Stimulated activated CD4-positive, alpha-beta T cell treated with anti-CD3 and anti-CD28 coated beads, Interleukin-1b, Interleukin-23, amount 100 ng/mL, for 48 hours (primary cell): ENCODE measurements at regions not wholly inside any gene's neighbourhood (a gene's known extent, or its start where the extent isn't known, plus 50 kb on each side); places are given as distances from the start of the nearest gene placed in this dataset.
"Not testable (repeated sequence)": the region's sequence is repeated elsewhere in the genome, so short reads cannot be mapped to it uniquely, and the experiment has no call there.

Source experiments
- DNase-seq: peaks from one replicate; pipeline ENCODE4 v3.0.0-alpha.2; 2020

GRCh38 chr10:65614956-65615565 is 1310.8 kb upstream of the LRRTM3 start:
- DNase-seq, result no peak

DNA sequence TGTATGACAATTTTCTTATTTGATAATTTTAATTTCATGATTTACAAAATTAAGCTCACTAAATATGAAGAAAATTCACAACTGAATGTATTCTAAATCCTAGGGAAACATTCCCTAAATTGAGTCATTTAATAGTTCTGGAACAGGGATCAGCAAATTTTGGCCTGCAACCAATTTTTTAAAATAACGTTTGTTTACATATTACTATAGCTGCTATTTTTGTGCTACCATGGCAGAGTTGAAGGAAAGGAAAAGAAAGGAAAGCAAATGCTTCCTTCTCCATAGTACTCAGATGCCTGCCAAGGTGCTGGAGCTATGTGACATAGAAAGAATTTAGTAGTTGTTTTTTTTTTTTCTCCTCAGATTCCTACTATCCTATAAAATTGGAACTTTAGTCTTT is 1307.7 kb upstream of the LRRTM3 start:
- no peak for DNase-seq

- DNase-seq, result no peak
Observed at GRCh38 chr10:65620404-65621048, 1305.3 kb upstream of the LRRTM3 start.

DNA sequence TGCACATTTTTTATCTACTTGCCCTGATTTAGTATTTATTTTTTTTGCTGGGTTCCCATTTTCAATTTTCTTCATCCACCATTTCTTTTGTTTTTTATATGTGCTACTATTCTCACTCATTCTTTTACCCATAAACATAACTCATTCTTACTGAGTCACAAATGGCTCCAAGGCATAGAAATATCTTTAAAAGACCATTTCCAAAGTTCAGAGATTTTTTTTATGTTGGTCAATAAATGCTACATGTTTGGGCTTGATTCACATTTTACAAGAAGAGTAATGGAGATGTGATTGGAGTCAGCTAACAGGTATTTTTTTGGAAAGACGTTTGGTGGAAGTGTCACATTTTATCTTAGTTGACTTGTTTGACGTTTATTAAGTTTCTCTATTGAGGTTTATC is 1303.2 kb upstream of the LRRTM3 start:
- DNase-seq, result no peak

- no peak for DNase-seq
Observed at GRCh38 chr10:65628493-65629139, 1297.2 kb upstream of the LRRTM3 start.

- DNase-seq, result no peak
Observed at GRCh38 chr10:65660006-65660405, 1265.8 kb upstream of the LRRTM3 start.

DNA sequence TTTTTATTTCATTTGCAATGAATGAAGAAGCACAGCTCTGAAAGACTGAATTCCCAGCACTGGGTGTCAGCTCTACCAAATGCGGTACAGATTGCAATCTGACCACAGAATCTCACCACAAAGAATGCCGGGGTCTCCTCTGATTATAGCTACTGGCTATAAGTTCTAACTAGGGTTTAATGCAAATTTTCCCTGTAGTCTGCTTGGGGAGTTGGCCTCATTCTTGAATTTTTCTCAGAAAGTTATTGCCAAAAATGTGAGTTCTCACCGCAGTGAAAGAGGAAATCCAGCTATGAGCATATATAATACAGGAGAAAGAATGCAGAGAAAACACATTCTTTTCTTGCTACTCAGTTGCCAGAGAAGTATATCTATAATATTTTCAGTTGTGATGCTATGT is 1255.7 kb upstream of the LRRTM3 start:
- DNase-seq, result no peak

DNA sequence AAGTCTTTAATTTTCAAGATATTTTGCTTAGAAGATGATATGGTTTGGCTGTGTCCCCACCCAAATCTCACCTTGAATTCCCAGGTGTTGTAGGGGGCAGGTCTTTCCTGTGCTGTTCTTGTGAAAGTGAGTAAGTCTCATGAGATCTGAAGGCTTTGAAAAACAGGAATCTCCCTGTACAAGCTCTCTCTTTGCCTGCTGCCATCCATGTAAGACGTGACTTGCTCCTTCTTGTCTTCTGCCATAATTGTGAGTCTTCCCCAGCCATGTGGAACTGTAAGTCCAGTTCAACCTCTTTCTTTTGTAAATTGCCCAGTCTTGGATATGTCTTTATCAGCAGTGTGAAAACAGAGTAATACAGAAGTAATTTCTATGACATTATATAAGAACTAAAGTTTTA is 1255.2 kb upstream of the LRRTM3 start:
- not testable (repeated sequence) for DNase-seq

DNA sequence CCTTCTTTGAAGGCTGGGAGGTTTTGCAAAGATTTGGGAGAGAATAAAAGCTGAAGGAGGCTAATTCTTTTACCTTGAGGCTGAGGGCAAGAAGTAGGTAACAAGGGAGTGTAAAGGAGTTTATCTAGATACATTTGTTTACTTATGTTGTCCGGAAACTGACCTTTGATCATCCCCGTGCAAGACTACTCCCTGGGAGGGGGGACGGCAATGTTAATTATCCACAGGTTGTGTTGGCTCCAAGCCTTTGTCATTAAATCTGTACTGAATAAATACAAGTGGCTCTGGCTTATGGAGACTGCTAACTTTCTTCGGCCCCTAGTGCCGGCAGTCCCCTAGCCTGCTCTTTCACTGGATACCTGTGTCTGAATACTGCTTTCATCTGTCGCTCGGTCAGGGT is 1250.6 kb upstream of the LRRTM3 start:
- no peak for DNase-seq

DNA sequence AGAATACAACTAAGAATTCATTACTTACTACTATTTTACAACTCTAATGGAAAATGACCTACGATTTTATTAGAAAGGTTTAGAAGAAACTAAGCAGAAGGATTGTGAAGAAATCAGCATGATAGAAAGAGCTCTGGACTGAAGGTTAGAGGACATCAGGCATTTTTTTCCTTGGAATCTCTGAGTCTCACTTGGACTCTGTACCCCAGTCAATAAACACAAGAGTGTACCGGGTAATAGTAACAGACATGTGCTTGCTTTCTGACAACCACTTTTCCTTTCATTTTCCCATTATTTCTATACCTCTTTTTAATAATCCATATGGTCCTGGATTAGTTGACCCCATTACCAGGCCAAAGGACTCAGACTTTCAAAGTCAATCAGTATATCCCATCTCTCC is 1240.9 kb upstream of the LRRTM3 start:
- DNase-seq, result no peak

DNA sequence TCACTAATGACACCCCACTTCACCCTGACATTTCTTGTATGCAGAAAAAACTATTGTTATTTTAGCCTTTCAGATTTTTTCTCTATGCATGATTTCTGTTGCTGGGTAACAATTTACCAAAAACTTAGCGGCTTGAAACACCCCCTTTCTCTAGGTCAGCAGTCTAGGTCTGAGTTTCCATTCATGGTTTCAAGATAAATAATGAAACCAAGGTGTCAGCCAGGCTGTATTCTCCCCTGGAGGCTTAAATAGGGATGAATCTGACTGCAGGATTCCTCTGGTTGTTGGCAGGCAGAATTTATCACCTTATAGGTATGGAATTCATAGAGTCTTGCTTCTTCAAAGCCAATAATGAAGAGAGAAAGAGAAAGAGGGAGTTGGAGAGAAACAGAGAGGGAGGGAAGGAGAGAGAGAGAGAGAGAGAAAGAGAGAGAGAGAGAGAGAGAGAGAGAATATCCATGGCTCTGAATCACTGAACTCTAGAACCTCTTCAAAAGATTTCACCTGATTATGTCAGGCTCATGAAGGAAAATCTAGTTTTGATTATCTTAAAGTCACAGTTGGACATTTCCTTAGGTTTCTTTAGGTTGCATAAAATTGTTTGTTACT is 1224.6 kb upstream of the LRRTM3 start:
- DNase-seq, result no peak

DNA sequence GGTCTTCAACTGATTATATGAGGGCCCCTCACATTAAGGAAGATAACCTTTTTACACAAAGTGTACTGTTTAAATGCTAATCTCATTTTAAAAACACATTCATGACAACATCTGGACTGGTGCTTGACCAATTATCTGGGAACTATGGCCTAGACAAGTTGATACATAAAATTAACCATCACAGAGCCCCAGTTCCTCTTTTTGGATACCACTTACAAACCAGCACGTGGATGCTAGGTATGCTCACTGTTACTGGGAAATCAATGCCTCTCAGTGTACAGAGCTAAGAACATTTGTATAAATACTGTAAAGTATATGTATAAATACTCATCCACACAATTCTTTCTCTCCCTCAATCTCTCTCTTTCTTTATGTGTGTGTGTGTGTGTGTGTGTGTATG is 1217.8 kb upstream of the LRRTM3 start:
- DNase-seq, result no peak

DNA sequence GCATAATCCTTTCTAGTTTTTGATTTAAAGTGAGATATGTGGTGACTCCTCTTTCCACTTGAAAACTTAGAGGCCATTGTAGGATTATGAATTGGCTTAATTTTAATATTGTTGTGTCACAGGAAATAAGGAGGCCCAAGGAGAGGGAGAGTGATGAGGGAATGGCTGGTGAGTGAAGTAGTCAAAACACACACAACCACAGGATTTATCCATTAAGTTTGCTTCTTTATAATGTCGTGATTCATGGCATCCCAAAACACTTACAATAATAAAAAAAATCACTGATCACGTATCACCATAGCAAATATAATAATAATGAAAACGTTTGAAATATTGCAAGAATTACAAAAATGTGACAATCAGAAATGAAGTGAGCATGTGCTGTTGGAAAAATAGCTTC is 1215.5 kb upstream of the LRRTM3 start:
- no peak for DNase-seq

- DNase-seq, result no peak
Observed at GRCh38 chr10:65719790-65720189, 1206.0 kb upstream of the LRRTM3 start.

DNA sequence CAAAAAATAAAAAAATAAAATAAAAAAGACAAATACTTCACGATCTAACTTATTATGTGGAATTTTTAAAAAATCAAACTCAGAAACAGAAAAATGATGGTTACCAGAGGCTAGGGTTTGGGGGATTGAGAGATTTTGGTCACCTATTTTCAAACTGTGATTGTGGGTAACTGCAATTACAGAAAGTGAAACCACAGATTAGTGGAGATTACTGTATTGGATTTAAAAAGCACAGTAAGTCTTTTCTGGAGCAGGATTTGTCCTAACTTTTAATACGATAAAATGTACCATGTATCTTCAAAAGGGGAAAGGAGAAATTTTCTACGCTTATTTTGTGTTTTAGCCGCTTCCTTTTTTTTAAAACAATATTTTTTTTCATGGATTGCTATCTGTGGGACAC is 1204.9 kb upstream of the LRRTM3 start:
- DNase-seq, result no peak

DNA sequence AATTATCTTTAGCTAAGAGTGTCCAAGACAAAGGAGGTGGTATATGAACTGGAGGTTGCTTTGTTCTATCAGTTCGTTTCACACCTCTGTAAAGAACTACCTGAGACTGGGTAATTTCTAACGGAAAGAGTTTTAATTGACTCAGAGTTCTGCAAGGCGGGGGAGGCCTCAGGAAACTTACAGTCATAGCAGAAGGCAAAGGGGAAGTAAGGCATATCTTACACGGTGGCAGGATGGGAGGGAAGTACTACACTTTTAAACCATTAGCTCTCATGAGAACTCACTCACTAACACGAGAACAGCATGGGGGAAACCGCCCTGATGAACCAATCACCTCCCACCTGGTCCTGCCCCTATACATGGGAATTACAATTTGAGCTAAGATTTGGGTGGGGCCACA is 1202.3 kb upstream of the LRRTM3 start:
- no peak for DNase-seq

DNA sequence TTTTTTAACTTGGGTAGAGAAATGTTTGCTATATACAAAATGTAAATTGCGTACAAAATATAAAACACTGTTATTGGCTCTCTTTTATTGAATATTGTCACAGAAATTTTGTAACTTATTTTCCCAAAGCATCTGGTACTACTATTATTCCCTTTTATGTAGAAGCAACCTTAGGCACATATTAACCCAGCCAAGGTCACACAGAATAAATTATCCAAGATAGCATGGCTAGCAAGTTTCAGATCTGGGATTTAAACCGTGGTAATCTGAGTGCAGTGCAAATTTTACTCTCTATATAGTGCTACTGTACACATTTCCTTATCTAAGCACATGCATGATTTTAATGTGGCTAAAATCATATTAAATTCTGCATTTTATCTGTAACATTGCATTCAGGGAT is 1190.5 kb upstream of the LRRTM3 start:
- DNase-seq, result no peak

DNA sequence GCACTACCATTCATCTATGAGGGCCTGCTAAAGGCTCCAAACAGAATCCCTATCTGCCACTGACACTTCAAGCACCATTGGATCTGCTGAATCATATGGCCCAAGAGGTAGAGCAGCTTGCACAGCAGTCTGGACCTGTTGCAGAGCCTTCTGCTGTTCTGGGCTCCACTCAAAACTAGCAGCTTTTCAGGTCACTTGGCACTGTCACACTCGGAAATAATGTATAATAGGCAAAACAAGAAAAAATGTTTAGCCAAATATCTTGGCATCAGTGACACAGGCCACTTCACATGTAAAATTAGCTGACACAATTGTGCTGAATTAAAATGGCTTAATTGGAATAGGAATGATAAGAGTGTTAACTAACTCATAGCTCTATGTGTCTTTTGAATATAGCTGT is 1182.9 kb upstream of the LRRTM3 start:
- no peak for DNase-seq

DNA sequence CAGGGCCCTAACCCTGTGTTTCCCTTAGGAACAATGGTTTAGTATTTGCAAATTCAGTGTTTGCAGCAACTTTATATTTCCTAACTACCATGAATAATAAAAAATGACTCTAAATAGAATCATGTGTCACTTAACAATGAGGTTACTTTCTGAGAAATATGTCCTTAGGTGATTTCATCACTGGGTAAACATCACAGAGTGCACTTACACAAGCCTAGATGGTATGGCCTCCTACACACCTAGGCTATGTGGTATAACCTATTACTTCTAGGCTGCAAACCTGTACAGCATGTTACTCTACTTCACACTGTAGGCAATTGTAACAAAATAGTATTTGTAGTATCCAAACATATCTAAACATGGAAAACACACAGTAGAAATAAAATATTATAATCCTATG is 1174.6 kb upstream of the LRRTM3 start:
- DNase-seq, result no peak

GRCh38 chr10:65751896-65752295 is 1173.9 kb upstream of the LRRTM3 start:
- no peak for DNase-seq

GRCh38 chr10:65753532-65753931 is 1172.3 kb upstream of the LRRTM3 start:
- DNase-seq, result no peak

DNA sequence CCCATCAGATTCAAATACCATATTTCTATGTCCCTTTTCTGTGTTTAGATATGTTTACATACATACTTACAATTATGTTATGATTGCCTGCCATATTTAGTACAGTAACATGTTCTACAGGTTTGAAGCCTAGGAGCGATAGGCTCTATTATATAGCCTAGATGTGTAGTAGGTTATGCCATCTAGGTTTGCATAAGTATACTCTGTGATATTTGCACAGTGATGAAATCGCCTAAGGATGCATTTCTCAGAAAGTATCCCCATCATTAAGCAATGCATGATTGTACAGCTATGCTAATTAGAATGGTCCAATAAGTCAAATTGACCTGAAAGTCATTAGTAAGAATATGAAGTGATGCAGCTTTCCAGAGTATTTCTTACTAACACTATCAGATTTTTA is 1171.7 kb upstream of the LRRTM3 start:
- no peak for DNase-seq

DNA sequence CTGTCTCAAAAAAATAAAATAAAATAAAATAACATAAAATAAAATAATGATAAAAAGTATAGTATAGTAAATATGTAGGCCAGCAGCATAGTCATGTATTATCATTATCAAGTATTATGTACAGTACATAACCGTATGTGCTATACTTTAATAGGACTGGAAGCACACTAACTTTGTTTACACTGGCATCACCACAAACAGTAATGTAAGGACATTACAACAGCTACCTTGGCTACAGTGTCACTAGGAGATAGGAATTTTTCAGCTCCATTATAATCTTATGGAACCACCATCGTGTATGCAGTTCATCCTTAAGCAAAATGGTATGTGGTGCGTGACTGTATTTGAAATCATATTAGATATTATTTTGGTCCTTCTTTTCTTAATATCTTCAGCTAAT is 1163.5 kb upstream of the LRRTM3 start:
- no peak for DNase-seq

DNA sequence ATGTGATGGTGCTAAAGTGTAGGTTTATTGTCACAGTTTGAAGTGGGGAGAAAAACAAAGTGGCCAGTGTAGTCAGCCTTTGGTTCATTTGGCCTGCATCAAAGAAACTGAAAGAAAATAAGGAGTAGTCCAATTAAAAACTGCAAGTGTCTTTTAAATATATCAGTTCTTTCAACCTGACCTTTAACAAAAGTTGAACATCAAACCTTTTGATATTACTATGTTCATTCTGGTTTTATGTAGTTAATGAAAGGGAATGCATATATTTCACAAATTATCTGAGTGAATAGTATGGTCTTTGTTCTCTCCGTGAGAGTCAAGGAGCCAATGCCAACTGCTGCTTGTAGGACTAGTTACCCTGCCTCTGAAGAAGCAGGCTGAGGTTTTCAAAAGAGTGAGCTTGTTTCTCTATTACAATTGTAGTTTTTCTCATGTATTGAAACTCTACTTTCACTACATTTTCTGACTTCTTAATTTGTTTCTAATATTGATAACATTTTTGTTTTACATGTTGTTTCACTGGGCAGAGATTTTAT is 1160.8 kb upstream of the LRRTM3 start:
- DNase-seq, result no peak
